Progenitor cell of endocrine pancreas (in vitro differentiated cells): ENCODE measurements at regions not wholly inside any gene's neighbourhood (a gene's known extent, or its start where the extent isn't known, plus 50 kb on each side); places are given as distances from the start of the nearest gene placed in this dataset.

Source experiments
- DNase-seq: peaks from one replicate; pipeline ENCODE4 v3.0.0; 2021; ENCODE audit warnings: low spot score; ENCODE audit not compliant: unreplicated experiment
- H3K27ac Mint-ChIP-seq: 2 replicates; pipeline ENCODE4 v1.8.0; 2021; ENCODE audit warnings: mild to moderate bottlenecking, moderate library complexity, mixed read lengths
- H3K27me3 Mint-ChIP-seq: 2 replicates; pipeline ENCODE4 v1.8.0; 2021; ENCODE audit warnings: mixed read lengths
- H3K36me3 Mint-ChIP-seq: 2 replicates; pipeline ENCODE4 v1.8.0; 2022; ENCODE audit warnings: mixed read lengths; ENCODE audit not compliant: insufficient read depth
- H3K4me1 Mint-ChIP-seq: 2 replicates; pipeline ENCODE4 v1.8.0; 2021; ENCODE audit warnings: low read depth, mixed read lengths
- H3K4me3 Mint-ChIP-seq: 2 replicates; pipeline ENCODE4 v1.8.0; 2021; ENCODE audit warnings: low read depth, mild to moderate bottlenecking, moderate library complexity, mixed read lengths
- H3K9me3 Mint-ChIP-seq: 2 replicates; pipeline ENCODE4 v1.8.0; 2021; ENCODE audit warnings: low read depth, mixed read lengths
- CTCF ChIP-seq: fragments of 200-600 bp; sonication (generic); IDR thresholded peaks from one replicate; pipeline ENCODE4 v1.5.0; 2021; ENCODE audit warnings: antibody characterized with exemption, mild to moderate bottlenecking; ENCODE audit not compliant: unreplicated experiment

- no peak overlapping the region for H3K4me3 Mint-ChIP-seq
- H3K36me3 Mint-ChIP-seq, result no peaks in the 10 kb centered on the region
- H3K27ac Mint-ChIP-seq, result no peak overlapping the region
- DNase-seq, result no peak
- TF ChIP-seq CTCF, result no peak
- no peaks in the 10 kb centered on the region for H3K27me3 Mint-ChIP-seq
- peaks cover 8% of the 10 kb centered on the region for H3K4me1 Mint-ChIP-seq
- H3K9me3 Mint-ChIP-seq, result no peaks in the 10 kb centered on the region
These were observed 232.5 kb upstream of the POU1F1 start for GRCh38 chr3:87508921-87509320.

- no peak overlapping the region for H3K27ac Mint-ChIP-seq
- H3K36me3 Mint-ChIP-seq, result no peaks in the 10 kb centered on the region
These were observed 231.4 kb upstream of the POU1F1 start for GRCh38 chr3:87507753-87508152.

GRCh38 chr3:87503900-87504498 is 227.6 kb upstream of the POU1F1 start:
- no peaks in the 10 kb centered on the region for H3K27me3 Mint-ChIP-seq
- H3K36me3 Mint-ChIP-seq, result no peaks in the 10 kb centered on the region
- H3K27ac Mint-ChIP-seq, result no peak overlapping the region
- H3K4me3 Mint-ChIP-seq, result no peak overlapping the region
- no peak for DNase-seq
- peak; percentile 81 for TF ChIP-seq CTCF
- H3K4me1 Mint-ChIP-seq, result peaks cover 1% of the 10 kb centered on the region
- H3K9me3 Mint-ChIP-seq, result no peaks in the 10 kb centered on the region

More at GRCh38 chr3:87507753-87508152, 231.4 kb upstream of the POU1F1 start:
- Mint-ChIP-seq H3K27me3 (no peaks in the 10 kb centered on the region), H3K4me3 (no peak overlapping the region), H3K4me1 (peaks cover 8% of the 10 kb centered on the region), H3K9me3 (no peaks in the 10 kb centered on the region)
- DNase-seq, result no peak
- TF ChIP-seq CTCF, result no peak

GRCh38 chr3:87501076-87501475 is 224.7 kb upstream of the POU1F1 start:
- H3K27ac Mint-ChIP-seq, result no peak overlapping the region
- no peak overlapping the region for H3K4me3 Mint-ChIP-seq
- no peak for TF ChIP-seq CTCF

GRCh38 chr3:87498358-87499080 is 222.1 kb upstream of the POU1F1 start:
- Mint-ChIP-seq H3K36me3 (no peaks in the 10 kb centered on the region), H3K4me3 (no peak overlapping the region), H3K27ac (no peak overlapping the region), H3K4me1 (no peaks in the 10 kb centered on the region), H3K9me3 (no peaks in the 10 kb centered on the region), H3K27me3 (no peaks in the 10 kb centered on the region)
- no peak for DNase-seq
- TF ChIP-seq CTCF, result no peak

More at GRCh38 chr3:87501076-87501475, 224.7 kb upstream of the POU1F1 start:
- H3K36me3 Mint-ChIP-seq, result no peaks in the 10 kb centered on the region
- no peaks in the 10 kb centered on the region for H3K27me3 Mint-ChIP-seq
- no peak for DNase-seq
- H3K4me1 Mint-ChIP-seq, result no peaks in the 10 kb centered on the region
- H3K9me3 Mint-ChIP-seq, result no peaks in the 10 kb centered on the region
